ENCODE measurements at regions not wholly inside any gene's neighbourhood (a gene's known extent, or its start where the extent isn't known, plus 50 kb on each side); places are given as distances from the start of the nearest gene placed in this dataset.

DNA sequence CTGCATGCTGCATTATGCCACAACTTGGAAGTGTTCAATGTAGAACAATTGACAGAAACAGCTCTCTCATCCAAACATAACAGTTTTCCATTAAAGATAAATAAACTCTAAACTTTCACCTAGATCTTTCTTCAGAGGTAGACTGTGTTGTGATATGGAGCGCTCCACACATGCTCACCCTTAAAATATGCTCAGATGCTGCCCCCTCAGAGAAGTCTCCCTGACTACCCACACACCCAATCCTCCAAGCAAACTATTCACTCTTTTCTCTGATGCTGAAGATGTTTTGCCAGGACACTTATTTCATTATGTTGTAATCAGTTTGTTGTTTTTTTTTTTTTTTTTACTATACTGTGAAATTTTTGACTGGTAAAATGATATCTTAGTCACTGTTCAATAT, 206.6 kb upstream of the RASA1 start:
- Histone ChIP-seq H3K9me3 (no peaks in the 10 kb centered on the region), H3K4me3 (no peak overlapping the region), H3K27me3 (no peaks in the 10 kb centered on the region), H3K27ac (no peak overlapping the region), H3K4me1 (no peaks in the 10 kb centered on the region), H3K36me3 (no peaks in the 10 kb centered on the region)
- TF ChIP-seq CTCF (IDR thresholded peaks at IDR 0.05), result no peak
- no peak for DNase-seq (ENCODE audit: low spot score)

- Histone ChIP-seq H3K27ac (no peak overlapping the region), H3K9me3 (no peaks in the 10 kb centered on the region), H3K4me1 (no peaks in the 10 kb centered on the region), H3K36me3 (no peaks in the 10 kb centered on the region), H3K4me3 (no peak overlapping the region), H3K27me3 (no peaks in the 10 kb centered on the region)
- no peak for TF ChIP-seq CTCF (IDR thresholded peaks at IDR 0.05)
- no peak for DNase-seq (ENCODE audit: low spot score)
These were observed 198.4 kb upstream of the RASA1 start for GRCh38 chr5:87069311-87069710.

DNA sequence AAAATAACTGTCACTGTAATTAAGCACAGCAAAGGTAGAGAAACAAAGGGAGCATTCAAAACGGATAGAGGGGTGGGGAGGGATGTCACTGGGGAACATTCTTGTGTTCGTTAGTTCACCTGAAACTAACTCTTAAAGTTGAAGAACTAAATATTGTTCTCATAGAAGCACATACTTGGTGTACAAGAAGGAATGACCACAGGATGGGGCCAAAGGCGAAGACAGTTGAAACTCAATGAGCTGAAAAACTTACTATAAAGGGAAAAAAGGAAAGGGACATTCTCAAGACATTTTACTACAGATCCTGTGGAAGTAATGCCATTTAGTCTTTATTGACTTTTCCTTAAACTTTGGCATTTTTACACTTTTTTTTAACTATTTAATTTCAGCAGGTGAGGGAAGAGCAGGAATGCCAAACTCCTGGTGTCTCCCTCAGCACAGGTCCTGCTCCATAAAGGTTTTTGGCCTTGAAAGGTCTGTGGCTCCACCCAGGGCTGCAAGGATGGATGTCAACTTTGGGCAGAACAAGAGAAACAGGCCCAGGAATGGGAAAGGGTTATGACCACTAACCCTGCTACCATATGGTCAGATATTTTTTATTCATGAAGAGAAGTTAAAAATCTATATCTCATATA, 197.6 kb upstream of the RASA1 start:
- no peaks in the 10 kb centered on the region for H3K4me1 ChIP-seq
- H3K27me3 ChIP-seq, result no peaks in the 10 kb centered on the region
- TF ChIP-seq CTCF (IDR thresholded peaks at IDR 0.05), result peak; percentile 12 to 56
- no peak for DNase-seq (ENCODE audit: low spot score)
- H3K36me3 ChIP-seq, result no peaks in the 10 kb centered on the region
- H3K27ac ChIP-seq, result no peak overlapping the region
- no peak overlapping the region for H3K4me3 ChIP-seq
- H3K9me3 ChIP-seq, result no peaks in the 10 kb centered on the region

DNA sequence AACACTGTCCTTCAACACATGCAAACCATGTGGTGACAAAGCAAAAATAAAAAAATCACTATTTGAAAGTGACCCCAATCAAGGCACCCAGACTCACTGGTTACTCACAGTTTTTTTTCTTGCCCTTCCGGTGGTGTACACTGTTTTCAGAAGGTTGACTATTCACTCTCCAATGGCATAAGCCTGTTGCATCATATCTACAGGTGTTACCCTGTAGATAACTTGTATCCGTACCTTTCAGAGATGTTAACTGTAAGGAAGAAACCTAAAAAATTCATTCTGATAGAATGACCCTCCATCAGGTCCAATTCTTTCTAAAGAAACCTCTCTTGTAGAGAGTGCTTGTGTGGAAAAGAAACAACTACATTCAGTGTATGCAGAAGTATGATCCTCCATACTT, 193.6 kb upstream of the RASA1 start:
- no peaks in the 10 kb centered on the region for H3K4me1 ChIP-seq
- no peaks in the 10 kb centered on the region for H3K9me3 ChIP-seq
- no peak overlapping the region for H3K27ac ChIP-seq
- no peak overlapping the region for H3K4me3 ChIP-seq
- no peaks in the 10 kb centered on the region for H3K36me3 ChIP-seq
- no peak for DNase-seq (ENCODE audit: low spot score)
- H3K27me3 ChIP-seq, result no peaks in the 10 kb centered on the region
- TF ChIP-seq CTCF (IDR thresholded peaks at IDR 0.05), result no peak

GRCh38 chr5:87074934-87075541, 192.6 kb upstream of the RASA1 start:
- Histone ChIP-seq H3K9me3 (no peaks in the 10 kb centered on the region), H3K36me3 (no peaks in the 10 kb centered on the region), H3K27me3 (no peaks in the 10 kb centered on the region), H3K4me3 (no peak overlapping the region), H3K4me1 (no peaks in the 10 kb centered on the region), H3K27ac (no peak overlapping the region)
- no peak for DNase-seq (ENCODE audit: low spot score)
- TF ChIP-seq CTCF (IDR thresholded peaks at IDR 0.05), result no peak

- Histone ChIP-seq H3K36me3 (no peaks in the 10 kb centered on the region), H3K4me3 (no peak overlapping the region), H3K27ac (no peak overlapping the region), H3K27me3 (no peaks in the 10 kb centered on the region), H3K9me3 (no peaks in the 10 kb centered on the region), H3K4me1 (no peaks in the 10 kb centered on the region)
- TF ChIP-seq CTCF (IDR thresholded peaks at IDR 0.05), result no peak
- DNase-seq (ENCODE audit: low spot score), result no peak
These were observed 191.3 kb upstream of the RASA1 start for GRCh38 chr5:87076411-87076810.
